ENCODE measurements at regions not wholly inside any gene's neighbourhood (a gene's known extent, or its start where the extent isn't known, plus 50 kb on each side); places are given as distances from the start of the nearest gene placed in this dataset.

DNA sequence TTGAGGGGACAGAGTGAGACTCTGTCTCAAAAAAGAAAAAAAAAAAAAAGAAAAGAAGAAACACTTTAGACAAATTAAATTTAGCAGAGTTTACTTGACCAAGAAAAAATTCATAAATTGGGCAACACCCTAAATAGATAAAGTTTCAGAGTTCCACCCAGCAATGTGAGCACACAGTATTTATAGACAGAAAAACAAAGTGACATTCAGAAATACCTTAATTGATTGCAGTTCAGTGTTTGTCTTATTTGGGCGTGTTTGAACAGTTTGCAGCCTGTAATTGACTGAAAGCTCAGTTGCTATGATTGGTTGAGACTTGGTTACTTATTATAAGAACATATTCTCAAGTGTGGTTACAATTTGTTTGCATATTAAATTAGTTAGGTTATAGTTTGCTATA lies 603.5 kb upstream of the NEGR1 start:
- Mint-ChIP-seq H3K36me3 (ENCODE audit: low read depth) (no peaks in the 10 kb centered on the region), H3K4me3 (no peak overlapping the region), H3K27ac (ENCODE audit: unreplicated experiment) (no peak overlapping the region), H3K27me3 (ENCODE audit: low read depth) (no peaks in the 10 kb centered on the region), H3K4me1 (no peaks in the 10 kb centered on the region), H3K9me3 (no peaks in the 10 kb centered on the region)
- no peak for DNase-seq (ENCODE audit: low read depth, low spot score)
- TF ChIP-seq, protein P1, sequence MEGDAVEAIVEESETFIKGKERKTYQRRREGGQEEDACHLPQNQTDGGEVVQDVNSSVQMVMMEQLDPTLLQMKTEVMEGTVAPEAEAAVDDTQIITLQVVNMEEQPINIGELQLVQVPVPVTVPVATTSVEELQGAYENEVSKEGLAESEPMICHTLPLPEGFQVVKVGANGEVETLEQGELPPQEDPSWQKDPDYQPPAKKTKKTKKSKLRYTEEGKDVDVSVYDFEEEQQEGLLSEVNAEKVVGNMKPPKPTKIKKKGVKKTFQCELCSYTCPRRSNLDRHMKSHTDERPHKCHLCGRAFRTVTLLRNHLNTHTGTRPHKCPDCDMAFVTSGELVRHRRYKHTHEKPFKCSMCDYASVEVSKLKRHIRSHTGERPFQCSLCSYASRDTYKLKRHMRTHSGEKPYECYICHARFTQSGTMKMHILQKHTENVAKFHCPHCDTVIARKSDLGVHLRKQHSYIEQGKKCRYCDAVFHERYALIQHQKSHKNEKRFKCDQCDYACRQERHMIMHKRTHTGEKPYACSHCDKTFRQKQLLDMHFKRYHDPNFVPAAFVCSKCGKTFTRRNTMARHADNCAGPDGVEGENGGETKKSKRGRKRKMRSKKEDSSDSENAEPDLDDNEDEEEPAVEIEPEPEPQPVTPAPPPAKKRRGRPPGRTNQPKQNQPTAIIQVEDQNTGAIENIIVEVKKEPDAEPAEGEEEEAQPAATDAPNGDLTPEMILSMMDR (conservative IDR thresholded peaks at IDR 0.05), result no peak

DNA sequence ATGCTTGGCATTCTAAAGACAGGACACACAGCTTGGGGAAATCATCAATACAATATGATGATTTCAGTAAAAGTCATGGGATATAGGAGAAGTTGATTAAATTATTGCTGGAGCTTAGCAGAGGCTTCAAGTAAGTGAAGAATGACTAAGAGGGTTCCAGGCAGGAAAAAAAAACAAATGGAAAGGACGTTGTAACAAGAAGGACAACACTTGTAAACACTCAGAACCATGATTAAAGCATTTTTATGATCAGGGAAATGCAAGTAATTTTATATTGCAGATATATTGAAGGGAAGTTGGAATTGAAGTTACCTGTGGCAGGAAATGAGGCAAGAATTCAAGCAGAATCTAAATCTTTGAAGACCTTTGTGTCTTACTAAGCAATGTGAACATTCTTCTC lies 602.7 kb upstream of the NEGR1 start:
- Mint-ChIP-seq H3K27ac (ENCODE audit: unreplicated experiment) (no peak overlapping the region), H3K27me3 (ENCODE audit: low read depth) (no peaks in the 10 kb centered on the region), H3K4me1 (no peaks in the 10 kb centered on the region), H3K36me3 (ENCODE audit: low read depth) (no peaks in the 10 kb centered on the region), H3K4me3 (no peak overlapping the region), H3K9me3 (no peaks in the 10 kb centered on the region)
- DNase-seq (ENCODE audit: low read depth, low spot score), result no peak
- TF ChIP-seq, protein P1 (conservative IDR thresholded peaks at IDR 0.05), result no peak

DNA sequence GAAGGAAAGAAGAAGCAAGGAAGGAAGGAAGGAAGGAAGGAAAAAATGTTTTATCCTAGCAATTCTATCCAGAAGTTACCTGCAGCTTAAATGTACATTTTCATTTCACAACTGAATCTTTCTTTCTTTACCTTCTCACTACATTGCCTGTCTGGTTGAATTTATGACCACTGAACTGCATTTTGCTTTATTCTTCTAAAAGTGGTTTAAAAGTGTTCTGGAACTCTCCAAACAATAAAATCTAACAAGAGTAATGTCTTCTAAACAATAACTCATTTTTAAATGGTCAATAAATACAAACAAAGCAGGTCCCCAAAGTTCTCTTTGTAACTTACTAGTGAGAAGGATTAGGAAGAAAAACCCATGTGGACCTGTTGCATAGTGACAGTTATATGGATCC lies 587.5 kb upstream of the NEGR1 start:
- H3K27ac Mint-ChIP-seq (ENCODE audit: unreplicated experiment), result no peak overlapping the region

DNA sequence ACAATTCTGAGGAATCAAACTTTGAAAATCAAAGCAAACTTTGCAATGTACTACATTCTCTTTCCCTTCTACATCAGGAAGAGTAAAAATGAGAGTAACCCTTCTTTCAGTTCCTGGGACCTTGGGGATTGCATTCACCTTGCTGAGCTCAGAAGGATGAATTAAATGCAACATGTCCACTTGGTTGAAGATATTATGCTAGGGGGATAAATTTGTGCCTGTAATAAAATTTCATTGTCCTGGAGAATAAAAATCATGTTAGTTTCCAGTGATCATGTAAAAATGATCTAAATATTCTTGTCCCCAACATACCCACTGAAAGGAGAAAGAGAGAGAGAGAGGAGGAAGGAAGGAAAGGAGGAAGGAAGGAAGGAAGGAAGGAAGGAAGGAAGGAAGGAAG lies 587.1 kb upstream of the NEGR1 start:
- H3K27me3 Mint-ChIP-seq (ENCODE audit: low read depth), result no peaks in the 10 kb centered on the region

More for the DNA sequence above, 587.5 kb upstream of the NEGR1 start:
- no peaks in the 10 kb centered on the region for H3K9me3 Mint-ChIP-seq
- TF ChIP-seq, protein P1 (conservative IDR thresholded peaks at IDR 0.05), result no peak
- H3K4me3 Mint-ChIP-seq, result no peak overlapping the region
- no peaks in the 10 kb centered on the region for H3K27me3 Mint-ChIP-seq (ENCODE audit: low read depth)
- no peaks in the 10 kb centered on the region for H3K4me1 Mint-ChIP-seq
- no peaks in the 10 kb centered on the region for H3K36me3 Mint-ChIP-seq (ENCODE audit: low read depth)
- DNase-seq (ENCODE audit: low read depth, low spot score), result no peak

DNA sequence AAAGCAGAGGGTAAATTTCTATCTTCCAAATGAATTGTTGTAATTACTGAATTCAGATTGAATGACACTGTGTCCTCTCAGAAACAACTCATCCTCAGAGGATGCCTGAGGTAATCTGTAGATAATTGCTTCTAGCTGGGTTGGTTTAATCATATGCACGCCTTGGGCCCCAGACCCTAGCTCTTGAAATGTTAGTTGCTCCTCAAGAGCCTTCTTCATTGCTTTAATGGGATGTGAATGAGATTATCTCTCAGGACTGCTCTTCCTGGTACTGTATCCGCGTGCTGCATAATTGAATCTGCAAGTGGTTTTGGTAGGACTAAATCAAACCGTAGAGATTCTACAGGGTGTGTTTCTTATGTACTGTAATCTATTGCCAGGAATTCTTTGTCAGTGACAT lies 569.3 kb upstream of the NEGR1 start:
- Mint-ChIP-seq H3K4me3 (no peak overlapping the region), H3K27ac (ENCODE audit: unreplicated experiment) (no peak overlapping the region), H3K9me3 (no peaks in the 10 kb centered on the region), H3K27me3 (ENCODE audit: low read depth) (no peaks in the 10 kb centered on the region), H3K4me1 (peaks cover 4% of the 10 kb centered on the region), H3K36me3 (ENCODE audit: low read depth) (no peaks in the 10 kb centered on the region)
- TF ChIP-seq, protein P1 (conservative IDR thresholded peaks at IDR 0.05), result no peak
- DNase-seq (ENCODE audit: low read depth, low spot score), result no peak

More for the DNA sequence above, 587.1 kb upstream of the NEGR1 start:
- Mint-ChIP-seq H3K27ac (ENCODE audit: unreplicated experiment) (no peak overlapping the region), H3K36me3 (ENCODE audit: low read depth) (no peaks in the 10 kb centered on the region), H3K9me3 (no peaks in the 10 kb centered on the region), H3K4me1 (no peaks in the 10 kb centered on the region), H3K4me3 (no peak overlapping the region)
- TF ChIP-seq, protein P1 (conservative IDR thresholded peaks at IDR 0.05), result no peak
- no peak for DNase-seq (ENCODE audit: low read depth, low spot score)

DNA sequence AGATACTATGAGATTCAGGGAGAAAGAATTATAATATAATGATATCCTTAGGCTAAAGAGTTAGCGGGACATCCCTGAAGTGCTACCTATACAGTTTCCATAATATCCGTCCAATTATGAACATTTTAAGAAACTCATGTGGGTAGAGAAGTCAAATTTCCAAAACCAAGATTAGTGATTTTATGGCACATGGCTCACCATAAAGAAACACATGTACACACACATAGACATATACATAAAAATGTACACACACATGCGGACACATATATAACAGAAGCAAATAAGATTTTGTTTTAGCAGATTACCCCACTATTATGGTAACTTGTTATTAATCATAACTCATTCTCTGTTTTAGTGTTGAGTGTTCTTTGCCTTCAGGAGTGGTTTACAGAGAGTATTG lies 566.7 kb upstream of the NEGR1 start:
- TF ChIP-seq, protein P1 (conservative IDR thresholded peaks at IDR 0.05), result no peak
- Mint-ChIP-seq H3K4me1 (peaks cover 4% of the 10 kb centered on the region), H3K9me3 (no peaks in the 10 kb centered on the region), H3K27ac (ENCODE audit: unreplicated experiment) (no peak overlapping the region), H3K36me3 (ENCODE audit: low read depth) (no peaks in the 10 kb centered on the region), H3K27me3 (ENCODE audit: low read depth) (no peaks in the 10 kb centered on the region), H3K4me3 (no peak overlapping the region)
- no peak for DNase-seq (ENCODE audit: low read depth, low spot score)

Data from neural crest cell (in vitro differentiated cells).